ENCODE measurements at regions not wholly inside any gene's neighbourhood (a gene's known extent, or its start where the extent isn't known, plus 50 kb on each side); places are given as distances from the start of the nearest gene placed in this dataset.
"Not testable (repeated sequence)": the region's sequence is repeated elsewhere in the genome, so short reads cannot be mapped to it uniquely, and the experiment has no call there.

DNA sequence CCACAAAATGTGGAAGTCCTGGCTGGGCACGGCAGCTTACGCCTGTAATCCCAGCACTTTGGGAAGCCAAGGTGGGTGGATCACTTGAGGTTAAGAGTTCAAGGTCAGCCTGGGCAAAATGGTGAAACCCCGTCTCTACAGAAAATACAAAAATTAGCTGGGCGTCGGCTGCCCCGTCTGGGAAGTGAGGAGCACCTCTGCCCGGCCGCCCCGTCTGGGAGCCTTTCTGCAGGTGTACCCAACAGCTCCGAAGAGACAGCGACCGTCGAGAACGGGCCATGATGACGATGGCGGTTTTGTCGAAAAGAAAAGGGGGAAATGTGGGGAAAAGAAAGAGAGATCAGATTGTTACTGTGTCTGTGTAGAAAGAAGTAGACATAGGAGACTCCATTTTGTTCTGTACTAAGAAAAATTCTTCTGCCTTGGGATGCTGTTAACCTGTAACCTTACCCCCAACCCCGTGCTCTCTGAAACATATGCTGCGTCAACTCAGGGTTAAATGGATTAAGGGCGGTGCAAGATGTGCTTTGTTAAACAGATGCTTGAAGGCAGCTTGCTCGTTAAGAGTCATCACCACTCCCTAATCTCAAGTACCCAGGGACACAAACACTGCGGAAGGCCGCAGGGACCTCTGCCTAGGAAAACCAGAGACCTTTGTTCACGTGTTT lies 75.0 kb downstream of the HAPSTR1 start:
- intact Hi-C loops (cut with micrococcal nuclease); H3K9me1 ChIP-seq (ENCODE audit: control insufficient read depth, insufficient read depth, low read length); H3K4me1 ChIP-seq (replicated peaks in 1 of 2; ENCODE audit: control insufficient read depth in 2 of 2, insufficient read depth in 2 of 2, low read length in 2 of 2); H3K9me3 ChIP-seq (replicated peaks; ENCODE audit: control insufficient read depth, insufficient read depth, low read depth, low read length); H3K4me2 ChIP-seq (ENCODE audit: insufficient read depth, low read length); H3K36me3 ChIP-seq (ENCODE audit: control insufficient read depth, insufficient read depth, low read length); FAIRE-seq; H3K27ac ChIP-seq (ENCODE audit: extremely low read depth, low read depth, low read length); H2AFZ ChIP-seq (ENCODE audit: low read depth, low read length); ATAC-seq; BruUV-seq (replicated peaks); in situ Hi-C loops (cut with MboI); DNase-seq (ENCODE audit: extremely low read depth in 1 of 4, low spot score in 3 of 4); CTCF ChIA-PET (ENCODE audit: low intra/inter-chr PET ratio); H3K9ac ChIP-seq (ENCODE audit: insufficient read depth in 1 of 2, low read depth in 2 of 2, low read length in 2 of 2); H3K4me3 ChIP-seq; H3K79me2 ChIP-seq (ENCODE audit: control insufficient read depth, insufficient read depth, low read length); H4K20me1 ChIP-seq (replicated peaks; ENCODE audit: control insufficient read depth, insufficient read depth, low read length): not testable (repeated sequence)
- POLR2A ChIA-PET = interaction anchor here (0.6 to 0.8 kb wide), 2 partner anchors 18 to 35 kb away, joined by 3 to 4 read pairs; no protein-coding TSS in a partner anchor
- peaks cover 20 to 40% of the 10 kb centered on the region in 2 experiments for H3K27me3 ChIP-seq (ENCODE audit: control insufficient read depth in 2 of 2, insufficient read depth in 2 of 2, low read length in 2 of 2)
- WGBS (ENCODE audit: insufficient coverage, low coverage, missing lambda C conversion rate) = 5% methylated on average over 17 of the region's 24 CpGs

- peaks cover 28 to 50% of the 10 kb centered on the region in 2 experiments for H3K27me3 ChIP-seq (ENCODE audit: control insufficient read depth in 2 of 2, insufficient read depth in 2 of 2, low read length in 2 of 2)
- no peaks in the 10 kb centered on the region for H3K36me3 ChIP-seq (ENCODE audit: control insufficient read depth, insufficient read depth, low read length)
- DNase-seq (ENCODE audit: extremely low read depth in 1 of 4, low spot score in 3 of 4) (no peak), FAIRE-seq (no peak), ATAC-seq (no peak)
- 19% methylated on average over 7 of the region's 7 CpGs for WGBS (ENCODE audit: insufficient coverage, low coverage, missing lambda C conversion rate)
- ChIA-PET CTCF (ENCODE audit: low intra/inter-chr PET ratio) (no interaction called here), POLR2A (interaction anchor here (0.6 kb wide), 1 partner anchor 1132 kb away, joined by 5 read pairs; no protein-coding TSS in a partner anchor)
- H3K9me1 ChIP-seq (ENCODE audit: control insufficient read depth, insufficient read depth, low read length) = no peaks in the 10 kb centered on the region
- intact Hi-C loops (cut with micrococcal nuclease) = no loop called here
- H3K9me3 ChIP-seq (replicated peaks; ENCODE audit: control insufficient read depth, insufficient read depth, low read depth, low read length) = no peaks in the 10 kb centered on the region
- H3K79me2 ChIP-seq (ENCODE audit: control insufficient read depth, insufficient read depth, low read length) = no peaks in the 10 kb centered on the region
- H3K9ac ChIP-seq (ENCODE audit: insufficient read depth in 1 of 2, low read depth in 2 of 2, low read length in 2 of 2) = no peak overlapping the region
- in situ Hi-C loops (cut with MboI) = no loop called here
- H4K20me1 ChIP-seq (replicated peaks; ENCODE audit: control insufficient read depth, insufficient read depth, low read length) = no peaks in the 10 kb centered on the region
- no peak overlapping the region for H3K4me3 ChIP-seq
- H2AFZ ChIP-seq (ENCODE audit: low read depth, low read length) = no peak overlapping the region
- no peak overlapping the region for H3K27ac ChIP-seq (ENCODE audit: extremely low read depth, low read depth, low read length)
- no TSS peak for BruUV-seq (replicated peaks)
- no peak overlapping the region for H3K4me2 ChIP-seq (ENCODE audit: insufficient read depth, low read length)
- no peaks in the 10 kb centered on the region; a peak in 1 of 5 replicates for H3K4me1 ChIP-seq (replicated peaks in 1 of 2; ENCODE audit: control insufficient read depth in 2 of 2, insufficient read depth in 2 of 2, low read length in 2 of 2)
- TF ChIP-seq MITF (IDR thresholded peaks at IDR 0.05) = no peak
- TF ChIP-seq CBX5 (IDR thresholded peaks at IDR 0.05; ENCODE audit: borderline replicate concordance, low read depth) = no peak
- no peak for TF ChIP-seq LEF1 (IDR thresholded peaks at IDR 0.05)
- TF ChIP-seq PRDM10 (IDR thresholded peaks at IDR 0.05; ENCODE audit: partially characterized antibody) = no peak
- no peak for TF ChIP-seq RFX7 (CRISPR knock-in tag; IDR thresholded peaks at IDR 0.05)
Measured at GRCh38 chr16:9169094-9169493, 77.7 kb downstream of the HAPSTR1 start.
